ENCODE measurements at regions not wholly inside any gene's neighbourhood (a gene's known extent, or its start where the extent isn't known, plus 50 kb on each side); places are given as distances from the start of the nearest gene placed in this dataset.

DNA sequence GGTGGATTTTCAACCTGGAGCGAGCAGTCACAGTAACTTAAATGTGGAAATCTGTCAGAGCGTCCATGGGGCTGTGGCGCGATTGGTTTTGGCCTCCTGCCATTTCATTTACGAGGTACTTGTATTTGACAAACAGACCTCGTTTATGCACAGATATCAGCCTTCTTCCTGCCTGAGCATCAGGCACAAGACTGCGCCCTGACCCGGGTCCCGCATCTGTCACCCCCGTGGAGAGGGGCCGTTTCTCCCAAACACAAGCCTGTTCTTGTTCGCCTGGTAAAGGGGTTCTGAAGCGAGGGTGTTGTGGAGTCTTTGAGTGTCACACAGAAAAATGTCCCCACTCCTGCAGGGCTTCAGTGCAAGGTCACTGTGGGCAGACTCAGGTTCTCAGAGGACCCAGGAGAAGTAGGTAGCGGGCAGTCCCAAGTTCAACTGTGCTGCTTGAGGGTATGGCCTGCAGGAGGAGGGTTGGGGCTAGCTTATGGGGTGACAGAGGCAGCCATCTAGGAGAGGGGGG is 202.3 kb downstream of the URI1 start:
- TF ChIP-seq ZBTB8A (IDR thresholded peaks at IDR 0.05; ENCODE audit: partially characterized antibody) (no peak), MYNN (IDR thresholded peaks at IDR 0.05) (no peak), MYNN (CRISPR knock-in tag; IDR thresholded peaks at IDR 0.05) (no peak), SREBF2 (CRISPR knock-in tag; IDR thresholded peaks at IDR 0.05) (no peak)

All from K562 (cell line).